ENCODE measurements at regions not wholly inside any gene's neighbourhood (a gene's known extent, or its start where the extent isn't known, plus 50 kb on each side); places are given as distances from the start of the nearest gene placed in this dataset.

GRCh38 chr14:93870377-93870776, 56.8 kb upstream of the FAM181A start:
- Histone ChIP-seq H3K27ac (no peak overlapping the region), H3K4me1 (ENCODE audit: insufficient read depth) (no peaks in the 10 kb centered on the region), H3K4me2 (ENCODE audit: unreplicated experiment) (no peak overlapping the region), H3F3A (ENCODE audit: insufficient read depth) (no peaks in the 10 kb centered on the region), H2AFZ (no peak overlapping the region), H3K9me3 (ENCODE audit: low read depth) (no peaks in the 10 kb centered on the region), H3K36me3 (ENCODE audit: low read depth) (no peaks in the 10 kb centered on the region), H4K20me1 (ENCODE audit: insufficient read depth) (no peaks in the 10 kb centered on the region), H3K4me3 (no peak overlapping the region), H3K27me3 (replicated peaks; ENCODE audit: insufficient read depth) (no peaks in the 10 kb centered on the region; the same call in 1 of the 2 replicates), H3K9me2 (ENCODE audit: insufficient read depth) (no peaks in the 10 kb centered on the region), H3K79me2 (ENCODE audit: insufficient read depth) (no peaks in the 10 kb centered on the region), H3K9ac (no peak overlapping the region)
- DNase-seq = no peak
- WGBS, 2 experiments (ENCODE audit: low coverage in 1 of 2, low lambda C conversion rate in 2 of 2, missing lambda C conversion rate in 2 of 2) = 51 to 54% methylated on average over 9 of the region's 9 CpGs
- TF ChIP-seq EZH2 (IDR thresholded peaks at IDR 0.05; ENCODE audit: insufficient read depth, poor library complexity, severe bottlenecking) (no peak), EZH2phosphoT487 (IDR thresholded peaks at IDR 0.05; ENCODE audit: insufficient read depth, low read depth) (no peak)
- in situ Hi-C loops (cut with MboI) = no loop called here

GRCh38 chr14:93869427-93869826, 57.7 kb upstream of the FAM181A start:
- no peak overlapping the region for H3K4me3 ChIP-seq
- 2 to 7% methylated on average over 2 of the region's 2 CpGs for WGBS, 2 experiments (ENCODE audit: low coverage in 1 of 2, low lambda C conversion rate in 2 of 2, missing lambda C conversion rate in 2 of 2)
- no peaks in the 10 kb centered on the region for H3F3A ChIP-seq (ENCODE audit: insufficient read depth)
- TF ChIP-seq EZH2phosphoT487 (IDR thresholded peaks at IDR 0.05; ENCODE audit: insufficient read depth, low read depth) = no peak
- no peak for TF ChIP-seq EZH2 (IDR thresholded peaks at IDR 0.05; ENCODE audit: insufficient read depth, poor library complexity, severe bottlenecking)
- H3K79me2 ChIP-seq (ENCODE audit: insufficient read depth) = no peaks in the 10 kb centered on the region
- H3K4me1 ChIP-seq (ENCODE audit: insufficient read depth) = no peaks in the 10 kb centered on the region
- no peak overlapping the region for H3K4me2 ChIP-seq (ENCODE audit: unreplicated experiment)
- no peaks in the 10 kb centered on the region; the same call in 1 of the 2 replicates for H3K27me3 ChIP-seq (replicated peaks; ENCODE audit: insufficient read depth)
- H4K20me1 ChIP-seq (ENCODE audit: insufficient read depth) = no peaks in the 10 kb centered on the region
- in situ Hi-C loops (cut with MboI) = no loop called here
- H3K27ac ChIP-seq = no peak overlapping the region
- no peak overlapping the region for H3K9ac ChIP-seq
- no peaks in the 10 kb centered on the region for H3K9me2 ChIP-seq (ENCODE audit: insufficient read depth)
- no peaks in the 10 kb centered on the region for H3K36me3 ChIP-seq (ENCODE audit: low read depth)
- H3K9me3 ChIP-seq (ENCODE audit: low read depth) = no peaks in the 10 kb centered on the region
- DNase-seq = no peak
- H2AFZ ChIP-seq = no peak overlapping the region

- Histone ChIP-seq H3K27me3 (replicated peaks; ENCODE audit: insufficient read depth) (no peaks in the 10 kb centered on the region; the same call in 1 of the 2 replicates), H3K9me2 (ENCODE audit: insufficient read depth) (no peaks in the 10 kb centered on the region), H4K20me1 (ENCODE audit: insufficient read depth) (no peaks in the 10 kb centered on the region), H3K9me3 (ENCODE audit: low read depth) (no peaks in the 10 kb centered on the region), H2AFZ (no peak overlapping the region), H3K4me3 (no peak overlapping the region), H3K79me2 (ENCODE audit: insufficient read depth) (no peaks in the 10 kb centered on the region), H3K36me3 (ENCODE audit: low read depth) (no peaks in the 10 kb centered on the region), H3K4me1 (ENCODE audit: insufficient read depth) (no peaks in the 10 kb centered on the region), H3K27ac (no peak overlapping the region), H3K9ac (no peak overlapping the region), H3F3A (ENCODE audit: insufficient read depth) (no peaks in the 10 kb centered on the region), H3K4me2 (ENCODE audit: unreplicated experiment) (no peak overlapping the region)
- DNase-seq = no peak
- 54% methylated on average over 4 of the region's 4 CpGs for WGBS, 2 experiments (ENCODE audit: low coverage in 1 of 2, low lambda C conversion rate in 2 of 2, missing lambda C conversion rate in 2 of 2)
- no peak for TF ChIP-seq EZH2 (IDR thresholded peaks at IDR 0.05; ENCODE audit: insufficient read depth, poor library complexity, severe bottlenecking)
- no peak for TF ChIP-seq EZH2phosphoT487 (IDR thresholded peaks at IDR 0.05; ENCODE audit: insufficient read depth, low read depth)
- in situ Hi-C loops (cut with MboI) = no loop called here
These were observed 59.0 kb upstream of the FAM181A start for GRCh38 chr14:93868165-93868564.

GRCh38 chr14:93862265-93862664, 64.9 kb upstream of the FAM181A start:
- Histone ChIP-seq H3K9me2 (ENCODE audit: insufficient read depth) (no peaks in the 10 kb centered on the region), H3K9me3 (ENCODE audit: low read depth) (no peaks in the 10 kb centered on the region), H3K27ac (no peak overlapping the region), H3K79me2 (ENCODE audit: insufficient read depth) (no peaks in the 10 kb centered on the region), H4K20me1 (ENCODE audit: insufficient read depth) (no peaks in the 10 kb centered on the region), H3K27me3 (replicated peaks; ENCODE audit: insufficient read depth) (peaks cover 5% of the 10 kb centered on the region), H3K4me3 (no peak overlapping the region), H2AFZ (no peak overlapping the region), H3K4me1 (ENCODE audit: insufficient read depth) (no peaks in the 10 kb centered on the region), H3K9ac (no peak overlapping the region), H3K4me2 (ENCODE audit: unreplicated experiment) (no peak overlapping the region), H3F3A (ENCODE audit: insufficient read depth) (no peaks in the 10 kb centered on the region), H3K36me3 (ENCODE audit: low read depth) (no peaks in the 10 kb centered on the region)
- in situ Hi-C loops (cut with MboI) = no loop called here
- 5 to 8% methylated on average over 3 of the region's 3 CpGs for WGBS, 2 experiments (ENCODE audit: low coverage in 1 of 2, low lambda C conversion rate in 2 of 2, missing lambda C conversion rate in 2 of 2)
- no peak for DNase-seq
- TF ChIP-seq EZH2phosphoT487 (IDR thresholded peaks at IDR 0.05; ENCODE audit: insufficient read depth, low read depth) (no peak), EZH2 (IDR thresholded peaks at IDR 0.05; ENCODE audit: insufficient read depth, poor library complexity, severe bottlenecking) (no peak)

GRCh38 chr14:93861836-93862235, 65.3 kb upstream of the FAM181A start:
- Histone ChIP-seq H3K9me2 (ENCODE audit: insufficient read depth) (no peaks in the 10 kb centered on the region), H3K9ac (no peak overlapping the region), H2AFZ (no peak overlapping the region), H3K36me3 (ENCODE audit: low read depth) (no peaks in the 10 kb centered on the region), H3F3A (ENCODE audit: insufficient read depth) (no peaks in the 10 kb centered on the region), H4K20me1 (ENCODE audit: insufficient read depth) (no peaks in the 10 kb centered on the region), H3K4me1 (ENCODE audit: insufficient read depth) (no peaks in the 10 kb centered on the region), H3K27ac (no peak overlapping the region), H3K27me3 (replicated peaks; ENCODE audit: insufficient read depth) (peaks cover 5% of the 10 kb centered on the region), H3K79me2 (ENCODE audit: insufficient read depth) (no peaks in the 10 kb centered on the region), H3K9me3 (ENCODE audit: low read depth) (no peaks in the 10 kb centered on the region), H3K4me3 (no peak overlapping the region), H3K4me2 (ENCODE audit: unreplicated experiment) (no peak overlapping the region)
- no peak for DNase-seq
- no peak for TF ChIP-seq EZH2phosphoT487 (IDR thresholded peaks at IDR 0.05; ENCODE audit: insufficient read depth, low read depth)
- no peak for TF ChIP-seq EZH2 (IDR thresholded peaks at IDR 0.05; ENCODE audit: insufficient read depth, poor library complexity, severe bottlenecking)
- WGBS, 2 experiments (ENCODE audit: low coverage in 1 of 2, low lambda C conversion rate in 2 of 2, missing lambda C conversion rate in 2 of 2) = 9 to 17% methylated on average over 5 of the region's 5 CpGs
- in situ Hi-C loops (cut with MboI) = no loop called here
